ENCODE measurements at regions not wholly inside any gene's neighbourhood (a gene's known extent, or its start where the extent isn't known, plus 50 kb on each side); places are given as distances from the start of the nearest gene placed in this dataset.

DNA sequence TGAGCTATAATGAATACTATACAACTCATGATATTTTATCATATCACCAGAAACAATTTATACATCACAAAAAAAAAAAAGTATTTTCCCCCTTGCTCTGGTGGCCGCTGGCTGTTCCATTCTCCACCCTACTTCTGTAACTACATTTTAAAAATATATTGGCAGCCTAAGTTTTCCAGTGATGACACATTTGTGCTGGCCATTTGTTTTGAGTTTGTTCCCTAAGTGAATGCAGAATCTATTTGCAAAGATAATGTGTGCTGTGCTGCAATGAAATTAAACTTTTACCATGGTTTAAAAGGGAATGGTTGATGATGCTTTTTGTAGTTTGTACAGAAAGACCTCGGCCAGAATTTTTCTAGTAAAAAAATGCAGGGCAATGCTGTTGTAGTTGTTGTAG lies 1092.8 kb downstream of the TMTC2 start:
- H3K27me3 ChIP-seq (ENCODE audit: control insufficient read depth, insufficient read depth, low read length): no peaks in the 10 kb centered on the region
- no peaks in the 10 kb centered on the region for H3K36me3 ChIP-seq (ENCODE audit: control insufficient read depth, insufficient read depth, low read length)
- no peak overlapping the region for H3K4me3 ChIP-seq (ENCODE audit: low read depth, low read length)
- DNase-seq (ENCODE audit: low read depth): no peak
- FAIRE-seq: no peak
- TF ChIP-seq CTCF (IDR thresholded peaks at IDR 0.05; ENCODE audit: insufficient read depth, low read length, severe bottlenecking): no peak

DNA sequence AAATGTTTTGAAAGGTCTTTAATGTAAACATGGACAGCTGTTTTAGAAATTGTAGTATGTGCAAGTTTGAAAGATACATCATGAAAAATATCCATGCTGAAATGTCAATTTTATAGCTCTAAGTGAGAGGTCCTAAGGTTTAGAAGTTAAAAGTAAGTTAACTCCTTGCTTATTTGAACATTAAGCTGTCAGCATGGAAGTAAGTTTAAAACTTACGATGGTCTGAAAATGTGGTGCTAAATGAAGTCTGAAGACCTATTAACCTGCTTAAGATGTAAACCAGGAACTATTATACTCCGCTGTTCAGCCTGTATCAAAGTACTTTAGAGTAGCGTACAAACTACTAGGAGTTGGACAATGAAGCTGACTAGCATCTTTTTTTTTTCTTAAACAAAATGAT lies 1082.4 kb downstream of the TMTC2 start:
- FAIRE-seq (no peak), DNase-seq (ENCODE audit: low read depth) (no peak)
- TF ChIP-seq CTCF (IDR thresholded peaks at IDR 0.05; ENCODE audit: insufficient read depth, low read length, severe bottlenecking): no peak
- Histone ChIP-seq H3K36me3 (ENCODE audit: control insufficient read depth, insufficient read depth, low read length) (no peaks in the 10 kb centered on the region), H3K4me3 (ENCODE audit: low read depth, low read length) (no peak overlapping the region), H3K27me3 (ENCODE audit: control insufficient read depth, insufficient read depth, low read length) (no peaks in the 10 kb centered on the region)

- TF ChIP-seq CTCF (IDR thresholded peaks at IDR 0.05; ENCODE audit: insufficient read depth, low read length, severe bottlenecking): no peak
- Histone ChIP-seq H3K36me3 (ENCODE audit: control insufficient read depth, insufficient read depth, low read length) (no peaks in the 10 kb centered on the region), H3K4me3 (ENCODE audit: low read depth, low read length) (no peak overlapping the region), H3K27me3 (ENCODE audit: control insufficient read depth, insufficient read depth, low read length) (no peaks in the 10 kb centered on the region)
- no peak for FAIRE-seq
- DNase-seq (ENCODE audit: low read depth): no peak
Observed at GRCh38 chr12:83767723-83768122, 1081.0 kb downstream of the TMTC2 start.

DNA sequence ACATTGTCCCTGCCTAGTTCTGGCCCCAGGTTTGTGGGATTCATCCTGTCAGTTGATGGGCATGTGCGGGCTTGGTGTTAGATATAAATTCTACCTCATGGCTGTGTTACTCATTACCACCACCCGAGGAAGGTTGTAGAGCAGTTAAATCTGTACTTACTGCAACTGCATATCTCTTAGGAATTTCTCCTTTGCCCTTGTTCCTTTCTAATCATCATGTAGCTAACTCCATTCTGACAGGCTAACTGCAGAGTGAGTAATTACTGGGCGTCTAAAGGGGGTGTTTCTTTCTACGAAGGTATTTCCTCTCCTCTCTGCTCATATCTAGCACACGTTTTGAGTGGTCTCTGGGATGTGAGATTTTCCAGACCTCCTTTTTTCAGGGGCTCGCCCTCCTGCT lies 1076.7 kb downstream of the TMTC2 start:
- DNase-seq (ENCODE audit: low read depth): peak; percentile 73
- TF ChIP-seq CTCF (IDR thresholded peaks at IDR 0.05; ENCODE audit: insufficient read depth, low read length, severe bottlenecking): no peak
- Histone ChIP-seq H3K27me3 (ENCODE audit: control insufficient read depth, insufficient read depth, low read length) (no peaks in the 10 kb centered on the region), H3K36me3 (ENCODE audit: control insufficient read depth, insufficient read depth, low read length) (no peaks in the 10 kb centered on the region), H3K4me3 (ENCODE audit: low read depth, low read length) (no peak overlapping the region)
- no peak for FAIRE-seq

- no peaks in the 10 kb centered on the region for H3K36me3 ChIP-seq (ENCODE audit: control insufficient read depth, insufficient read depth, low read length)
- H3K27me3 ChIP-seq (ENCODE audit: control insufficient read depth, insufficient read depth, low read length): no peaks in the 10 kb centered on the region
- H3K4me3 ChIP-seq (ENCODE audit: low read depth, low read length): no peak overlapping the region
- DNase-seq (ENCODE audit: low read depth) (no peak), FAIRE-seq (no peak)
- TF ChIP-seq CTCF (IDR thresholded peaks at IDR 0.05; ENCODE audit: insufficient read depth, low read length, severe bottlenecking): no peak
Observed at GRCh38 chr12:83759906-83760305, 1073.2 kb downstream of the TMTC2 start.

DNA sequence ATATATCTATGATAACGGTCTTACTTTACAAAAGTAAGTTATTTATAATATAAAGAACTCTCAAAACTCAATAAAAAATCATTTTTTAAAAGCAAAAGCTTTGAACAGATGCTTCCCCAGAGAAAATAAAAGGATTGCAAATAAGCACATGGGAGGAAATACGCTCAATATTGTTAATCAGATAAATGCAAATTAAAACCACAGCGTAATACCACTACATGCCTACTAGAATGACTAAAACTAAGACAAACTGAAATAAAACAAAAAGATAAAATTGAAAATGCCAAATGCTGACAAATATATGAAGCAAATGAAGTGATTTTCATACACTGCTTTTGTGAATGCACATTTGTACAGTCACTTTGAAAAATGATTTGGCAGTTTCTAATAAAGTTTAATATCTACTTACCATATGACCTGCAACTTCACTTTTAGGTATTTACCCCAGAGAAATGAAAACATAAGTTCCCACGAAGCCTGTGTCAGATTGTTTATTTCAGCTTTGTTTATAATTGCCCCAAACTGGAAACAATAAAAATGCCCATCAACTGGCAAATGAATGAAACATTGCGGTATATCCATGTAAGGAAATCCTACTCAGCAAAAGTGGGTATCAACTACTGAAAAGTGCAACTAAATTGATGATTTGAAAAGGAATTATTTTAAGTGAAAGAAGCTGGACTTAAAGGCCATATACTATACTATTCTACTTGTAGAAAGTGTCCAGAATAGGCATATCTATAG lies 1072.4 kb downstream of the TMTC2 start:
- DNase-seq (ENCODE audit: low read depth) (no peak), FAIRE-seq (no peak)
- H3K27me3 ChIP-seq (ENCODE audit: control insufficient read depth, insufficient read depth, low read length): no peaks in the 10 kb centered on the region
- H3K36me3 ChIP-seq (ENCODE audit: control insufficient read depth, insufficient read depth, low read length): no peaks in the 10 kb centered on the region
- no peak for TF ChIP-seq CTCF (IDR thresholded peaks at IDR 0.05; ENCODE audit: insufficient read depth, low read length, severe bottlenecking)
- no peak overlapping the region for H3K4me3 ChIP-seq (ENCODE audit: low read depth, low read length)

Measured in bronchial epithelial cell (primary cell).